CD4-positive, alpha-beta T cell treated with Interferon alpha-2 for 1 hour (primary cell): ENCODE measurements at regions not wholly inside any gene's neighbourhood (a gene's known extent, or its start where the extent isn't known, plus 50 kb on each side); places are given as distances from the start of the nearest gene placed in this dataset.

Experiments used
- DNase-seq, 2 donors: peaks; one replicate each; pipeline ENCODE4 v3.0.0-alpha.2; 2020 to 2022

DNA sequence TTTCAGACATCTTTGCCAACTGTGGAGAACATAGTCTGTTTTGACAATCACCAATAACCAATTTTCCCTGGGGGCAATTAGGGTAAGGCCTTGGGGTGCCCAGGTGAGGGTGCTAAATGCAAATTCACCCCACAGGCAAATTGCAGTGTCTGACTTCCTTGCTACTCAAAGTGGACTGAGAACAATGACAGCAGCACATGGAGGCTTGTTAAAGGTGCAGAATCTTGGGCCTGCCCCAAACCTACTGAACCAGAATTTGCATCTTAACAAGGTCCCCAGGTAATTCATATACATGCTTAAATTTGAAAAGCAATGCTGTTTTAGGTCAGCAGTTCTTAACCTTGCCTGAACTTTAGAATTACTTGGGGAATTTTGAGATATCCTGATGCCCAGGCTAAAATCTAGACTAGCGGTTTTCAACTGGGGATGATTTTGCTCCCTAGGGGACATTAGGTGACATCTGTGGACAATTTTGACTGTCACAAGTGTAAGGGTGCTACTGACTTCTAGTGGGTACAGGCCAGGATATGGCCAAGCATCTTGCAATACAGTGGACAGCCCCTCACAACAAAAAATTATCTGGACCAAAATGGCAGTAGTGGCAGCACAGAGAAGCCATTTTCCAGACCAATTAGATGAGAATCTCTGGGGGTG is 80.2 kb upstream of the GCFC2 start:
- DNase-seq = no peak

DNA sequence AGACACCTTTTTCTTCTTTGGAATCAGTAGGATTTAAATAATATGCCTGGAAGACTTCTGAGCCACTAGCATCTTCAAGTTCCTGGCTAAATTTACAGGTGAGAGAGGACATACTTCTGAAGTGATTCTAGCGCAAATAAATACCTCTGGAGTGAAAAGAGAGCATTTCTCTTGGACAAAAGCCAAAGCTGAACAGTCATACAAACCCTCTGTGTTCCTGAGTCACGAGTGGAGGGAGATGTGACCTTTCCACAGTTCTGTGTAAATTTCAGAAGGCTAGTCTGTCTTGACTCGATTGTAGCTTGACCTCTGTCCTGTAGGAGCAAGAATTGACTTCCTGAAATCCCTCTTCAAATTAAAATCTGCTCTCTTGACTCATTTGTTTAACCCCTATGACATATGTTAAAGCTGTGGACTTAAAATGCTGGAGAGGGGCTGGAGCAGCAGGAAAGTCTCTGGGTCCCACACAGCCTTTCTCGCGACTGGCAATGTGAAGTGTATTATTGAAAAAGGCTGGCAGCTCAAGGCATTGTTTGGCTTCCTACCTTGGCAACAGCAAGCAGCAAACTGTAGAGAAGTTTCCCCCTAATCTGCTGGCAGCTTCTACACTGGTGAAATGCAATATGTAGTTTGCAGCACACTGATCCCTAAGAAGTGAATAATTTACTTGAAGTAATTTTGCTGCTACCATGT is 79.6 kb upstream of the GCFC2 start:
- DNase-seq = no peak

DNA sequence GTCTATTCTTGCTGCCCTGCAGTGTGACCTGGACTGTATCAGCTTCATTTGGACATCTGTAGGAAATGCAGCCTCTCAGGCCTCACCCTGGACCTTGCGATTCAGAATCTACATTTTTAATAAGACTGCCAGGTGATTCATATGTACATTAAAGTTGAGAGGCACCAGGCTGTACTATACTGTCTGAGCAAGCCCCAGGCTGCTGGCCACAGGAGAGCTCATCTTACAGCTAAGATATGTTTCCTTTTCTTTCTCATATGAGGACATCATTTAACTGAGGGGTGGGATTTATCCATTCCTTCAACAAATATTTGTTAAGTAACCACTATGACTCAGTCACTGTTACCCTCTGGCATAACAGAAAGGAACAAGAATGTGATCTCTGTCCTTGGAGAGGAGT is 78.2 kb upstream of the GCFC2 start:
- DNase-seq = no peak

DNA sequence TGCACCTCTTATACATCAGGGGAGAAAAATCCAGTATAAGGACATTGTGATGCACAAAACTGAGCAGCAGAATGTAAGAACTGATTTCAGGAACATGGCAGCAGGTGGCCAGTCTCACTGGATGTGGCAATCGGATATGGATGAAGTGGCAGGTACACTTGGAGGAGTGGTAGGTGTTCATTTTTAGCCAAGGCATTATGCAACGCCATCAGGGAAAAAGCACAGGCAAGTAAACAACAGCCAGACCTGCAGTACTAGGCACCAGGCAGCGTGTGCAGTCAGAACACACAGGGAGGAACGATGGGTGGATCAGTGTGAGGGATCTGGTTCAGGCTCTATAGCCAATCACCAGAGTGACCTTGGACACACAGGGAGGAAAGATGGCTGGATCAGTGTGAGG is 77.4 kb upstream of the GCFC2 start:
- no peak for DNase-seq

DNA sequence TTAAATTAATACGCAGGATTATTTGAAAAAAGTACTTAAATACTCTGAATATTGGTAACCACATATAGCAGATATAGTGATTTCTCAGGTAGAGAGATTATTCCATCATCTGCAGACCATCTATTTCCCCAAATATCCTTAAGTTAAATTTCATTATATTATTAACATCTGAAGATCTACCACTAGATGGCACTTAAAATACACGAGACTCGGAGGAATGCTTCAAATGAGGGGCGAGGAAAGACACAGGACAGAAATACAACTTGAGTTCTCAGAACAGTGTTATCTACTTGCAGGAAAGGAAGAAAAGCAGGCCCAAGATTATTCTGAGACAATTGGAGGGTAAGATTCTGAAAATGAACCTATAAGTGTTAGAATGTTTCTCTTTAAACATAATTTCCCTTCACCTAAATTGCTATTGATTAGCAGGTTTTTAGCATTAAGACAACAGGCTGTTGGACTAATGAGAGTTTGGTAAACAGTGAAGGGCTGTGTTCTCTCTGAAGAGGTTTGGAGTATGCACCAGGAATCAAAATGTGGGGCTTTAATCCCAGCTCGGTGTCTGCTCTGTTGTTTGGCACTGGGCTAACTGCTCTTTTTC is 76.9 kb upstream of the GCFC2 start:
- DNase-seq = peak in 1 of 2 donors; percentile 1

DNA sequence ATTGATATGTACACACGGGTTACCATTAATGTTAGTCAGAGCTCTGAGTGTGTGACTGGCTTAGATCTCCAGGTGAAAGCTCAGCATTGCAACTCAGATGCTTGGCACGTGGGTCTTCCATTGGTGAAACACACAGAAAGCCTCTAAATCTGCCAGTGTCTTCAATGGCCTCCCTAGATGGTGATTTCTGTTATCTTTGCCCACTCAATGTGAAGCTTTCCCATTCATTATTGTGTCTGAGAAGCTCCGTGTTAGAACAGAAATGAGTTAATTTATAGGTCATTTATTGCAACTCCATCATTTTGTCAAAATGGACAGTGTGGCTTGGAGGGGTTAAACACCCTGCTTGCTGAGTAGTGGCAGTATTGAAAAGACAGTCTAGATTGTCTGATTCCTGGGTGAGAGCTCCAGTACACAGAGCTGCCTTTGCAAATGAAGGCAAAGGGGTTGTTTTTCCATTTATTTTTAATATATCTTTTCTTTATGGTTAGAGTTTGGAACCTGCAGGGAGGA is 64.7 kb upstream of the GCFC2 start:
- no peak for DNase-seq

DNA sequence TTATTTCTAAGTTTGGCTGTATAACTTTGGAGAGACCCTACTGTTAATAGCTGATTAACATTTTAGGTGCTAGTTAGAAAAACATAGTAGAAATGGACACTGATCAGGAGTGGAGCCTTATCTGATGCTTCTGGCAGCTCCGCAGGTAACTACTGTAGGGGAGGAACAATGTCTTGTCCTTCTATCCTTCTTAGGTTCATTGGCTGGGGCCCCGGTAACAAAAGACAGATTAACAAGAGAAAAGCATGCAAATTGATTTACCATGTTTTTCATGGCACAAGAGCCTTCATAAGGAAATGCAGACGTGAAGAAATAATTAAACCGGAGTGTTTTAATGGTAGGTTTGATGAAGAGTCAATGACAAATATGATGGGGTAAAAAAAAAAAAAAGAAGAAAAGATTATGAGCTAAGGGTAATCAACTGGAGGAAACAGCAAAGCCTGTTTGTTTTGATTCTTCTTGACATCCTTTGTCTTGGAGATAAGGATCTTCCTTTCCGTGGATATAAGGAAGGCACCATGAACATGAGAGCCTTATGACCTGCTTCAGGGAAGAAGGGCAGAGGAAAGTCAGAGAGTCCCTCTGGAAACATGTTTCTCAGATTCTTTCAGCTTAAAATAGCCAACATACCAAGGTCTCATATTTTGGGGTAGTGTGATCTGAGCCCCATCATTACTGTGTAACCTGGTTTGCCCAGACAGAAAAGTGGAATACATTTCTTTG is 62.4 kb upstream of the GCFC2 start:
- DNase-seq = no peak

DNA sequence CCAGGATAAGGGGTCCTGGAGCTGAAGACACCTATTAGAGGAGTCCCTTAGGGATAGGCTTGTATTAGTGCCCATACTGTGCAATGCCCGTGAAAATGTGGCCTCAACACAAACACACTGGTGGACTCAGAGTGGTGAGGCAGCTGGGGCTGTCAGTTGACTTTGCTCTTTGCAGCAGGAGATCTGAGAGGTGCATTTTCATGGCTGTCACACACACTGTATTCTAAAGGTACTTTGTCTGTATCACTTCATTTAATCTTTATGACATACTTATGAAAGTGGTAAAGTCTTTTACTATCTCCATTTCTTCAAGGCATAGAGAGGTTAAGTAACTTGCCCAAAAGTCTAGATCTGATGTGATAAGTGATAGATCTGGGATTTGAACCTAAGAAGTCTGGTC is 55.1 kb upstream of the GCFC2 start:
- no peak for DNase-seq

DNA sequence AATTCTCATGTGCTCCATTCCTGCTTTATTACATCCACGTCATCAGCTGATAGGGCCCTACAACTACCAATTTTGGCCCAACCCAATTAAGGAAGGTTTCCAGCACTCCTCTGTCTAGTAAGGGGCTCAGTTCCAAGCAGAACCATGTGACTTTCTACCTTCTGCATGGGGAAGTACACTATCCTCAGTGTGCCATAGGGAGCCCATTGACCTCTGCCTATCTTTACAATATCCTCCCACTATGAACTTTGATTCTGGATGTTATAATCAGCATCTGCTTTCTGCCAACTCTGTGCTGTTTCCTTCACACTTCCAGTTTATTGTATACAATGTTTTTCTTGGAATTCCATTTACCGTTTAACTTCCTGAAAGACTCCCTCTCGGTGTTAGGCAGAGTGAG is 53.9 kb upstream of the GCFC2 start:
- no peak for DNase-seq
